ENCODE measurements at regions not wholly inside any gene's neighbourhood (a gene's known extent, or its start where the extent isn't known, plus 50 kb on each side); places are given as distances from the start of the nearest gene placed in this dataset.

DNA sequence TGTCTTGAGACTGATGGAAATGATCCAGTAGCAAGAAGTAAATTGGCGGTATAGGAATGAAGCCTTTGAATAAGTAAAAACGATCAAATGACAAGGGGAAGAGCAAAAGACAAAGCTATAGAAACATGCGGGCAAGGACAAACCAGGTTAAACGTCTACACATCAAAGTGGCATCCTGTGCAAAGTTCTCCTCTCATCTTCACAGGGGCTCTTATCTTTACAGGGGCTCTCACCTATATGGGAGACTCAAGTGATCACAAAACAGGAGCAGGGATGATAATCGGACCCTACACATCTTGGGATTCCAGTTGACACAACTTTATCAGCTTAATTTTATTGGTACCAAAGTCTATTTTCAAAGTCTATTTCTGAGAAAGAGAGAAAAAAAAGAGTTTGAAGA lies 1778.9 kb upstream of the CELF4 start:
- TF ChIP-seq POLR2A (IDR thresholded peaks at IDR 0.05): no peak
- TF ChIP-seq, protein P1, sequence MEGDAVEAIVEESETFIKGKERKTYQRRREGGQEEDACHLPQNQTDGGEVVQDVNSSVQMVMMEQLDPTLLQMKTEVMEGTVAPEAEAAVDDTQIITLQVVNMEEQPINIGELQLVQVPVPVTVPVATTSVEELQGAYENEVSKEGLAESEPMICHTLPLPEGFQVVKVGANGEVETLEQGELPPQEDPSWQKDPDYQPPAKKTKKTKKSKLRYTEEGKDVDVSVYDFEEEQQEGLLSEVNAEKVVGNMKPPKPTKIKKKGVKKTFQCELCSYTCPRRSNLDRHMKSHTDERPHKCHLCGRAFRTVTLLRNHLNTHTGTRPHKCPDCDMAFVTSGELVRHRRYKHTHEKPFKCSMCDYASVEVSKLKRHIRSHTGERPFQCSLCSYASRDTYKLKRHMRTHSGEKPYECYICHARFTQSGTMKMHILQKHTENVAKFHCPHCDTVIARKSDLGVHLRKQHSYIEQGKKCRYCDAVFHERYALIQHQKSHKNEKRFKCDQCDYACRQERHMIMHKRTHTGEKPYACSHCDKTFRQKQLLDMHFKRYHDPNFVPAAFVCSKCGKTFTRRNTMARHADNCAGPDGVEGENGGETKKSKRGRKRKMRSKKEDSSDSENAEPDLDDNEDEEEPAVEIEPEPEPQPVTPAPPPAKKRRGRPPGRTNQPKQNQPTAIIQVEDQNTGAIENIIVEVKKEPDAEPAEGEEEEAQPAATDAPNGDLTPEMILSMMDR (IDR thresholded peaks at IDR 0.05): no peak

Measured in testis (tissue), 2 donors.